SK-N-SH (cell line): ENCODE measurements at regions not wholly inside any gene's neighbourhood (a gene's known extent, or its start where the extent isn't known, plus 50 kb on each side); places are given as distances from the start of the nearest gene placed in this dataset.

ENCODE experiments used
- CTCF ChIA-PET: fragments of 300-600, 350-600 bp; formaldehyde crosslinking; extraction: SDS; loops from one replicate; lab custom pipeline; 2021; lab: Yijun Ruan, JAX
- POLR2A ChIA-PET: fragments of 350-600 bp; sonication (Branson Sonifier 250); formaldehyde crosslinking; extraction: SDS; loops from one replicate; lab custom pipeline; 2020; ENCODE audit warnings: antibody characterized with exemption, inconsistent platforms; lab: Yijun Ruan, JAX
- DNase-seq: peaks from one replicate; pipeline ENCODE4 v3.0.0; 2012
- H2AFZ ChIP-seq: fragments of 200-600 bp; sonication (generic); 2 replicates; pipeline ENCODE4 v1.8.1; 2016; ENCODE audit warnings: antibody characterized with exemption, mild to moderate bottlenecking, low read depth
- H3F3A ChIP-seq: fragments of 200-600 bp; sonication (generic); replicated peaks from 2 replicates; pipeline ENCODE3; 2016; ENCODE audit warnings: antibody characterized with exemption, mild to moderate bottlenecking; ENCODE audit not compliant: insufficient read depth
- H3K27ac ChIP-seq, 2 experiments: fragments of 200-500 bp in 1 of 2; fragments of 200-600 bp in 1 of 2; sonication (Bioruptor generic) in 1 of 2; sonication (generic), shearing (Covaris generic) in 1 of 2; 2 replicates each; pipeline versions ENCODE4 v1.5.1 to v1.6.1; 2014 to 2016; ENCODE audit warnings: low read depth in 2 of 2, inconsistent platforms in 1 of 2, low read length in 1 of 2, mild to moderate bottlenecking in 1 of 2, mixed read lengths in 1 of 2
- H3K27me3 ChIP-seq: fragments of 200-600 bp; sonication (generic), shearing (Covaris generic); 2 replicates; pipeline ENCODE4 v1.6.1; 2016; ENCODE audit warnings: mixed run types; ENCODE audit not compliant: insufficient read depth
- H3K36me3 ChIP-seq, 2 experiments: fragments of 200-500 bp in 1 of 2; fragments of 200-600 bp in 1 of 2; sonication (Bioruptor generic) in 1 of 2; sonication (generic) in 1 of 2; replicated peaks in 1 of 2; 2 replicates each; pipeline versions ENCODE3 to v1.5.1; 2014 to 2016; ENCODE audit warnings: low read length in 1 of 2, mild to moderate bottlenecking in 1 of 2; ENCODE audit not compliant: insufficient read depth in 2 of 2, control insufficient read depth in 1 of 2
- H3K4me1 ChIP-seq, 2 experiments: fragments of 200-500 bp in 1 of 2; fragments of 200-600 bp in 1 of 2; sonication (Bioruptor generic) in 1 of 2; sonication (generic), shearing (Covaris generic) in 1 of 2; 2 replicates each; pipeline versions ENCODE4 v1.5.1 to v1.6.1; 2014 to 2016; ENCODE audit warnings: low read depth in 1 of 2, low read length in 1 of 2, mixed run types in 1 of 2; ENCODE audit not compliant: insufficient read depth in 2 of 2, control insufficient read depth in 1 of 2
- H3K4me2 ChIP-seq: fragments of 200-600 bp; sonication (generic), shearing (Covaris generic); 2 replicates; pipeline ENCODE4 v1.6.1; 2017; ENCODE audit warnings: mixed run types
- H3K4me3 ChIP-seq, 2 experiments: fragments of 200-500 bp in 1 of 2; fragments of 200-600 bp in 1 of 2; sonication (Bioruptor generic) in 1 of 2; sonication (generic), shearing (Covaris generic) in 1 of 2; 2 replicates each; pipeline versions ENCODE4 v1.5.1 to v1.8.1; 2014 to 2016; ENCODE audit warnings: low read depth in 2 of 2, inconsistent platforms in 1 of 2, low read length in 1 of 2, mild to moderate bottlenecking in 1 of 2, mixed read lengths in 1 of 2, moderate library complexity in 1 of 2
- H3K79me2 ChIP-seq: fragments of 200-600 bp; sonication (generic); 2 replicates; pipeline ENCODE4 v1.8.1; 2017; ENCODE audit warnings: mild to moderate bottlenecking; ENCODE audit not compliant: insufficient read depth
- H3K9ac ChIP-seq: fragments of 200-600 bp; sonication (generic); 2 replicates; pipeline ENCODE4 v1.6.1; 2017; ENCODE audit warnings: mixed run types
- H3K9me2 ChIP-seq: fragments of 200-600 bp; sonication (generic); 2 replicates; pipeline ENCODE4 v1.6.1; 2017; ENCODE audit warnings: mixed run types
- H3K9me3 ChIP-seq: fragments of 200-600 bp; sonication (generic); 2 replicates; pipeline ENCODE4 v1.6.1; 2017; ENCODE audit warnings: mixed run types, mild to moderate bottlenecking, moderate library complexity
- H4K20me1 ChIP-seq: fragments of 200-600 bp; sonication (generic); 2 replicates; pipeline ENCODE4 v1.6.1; 2017; ENCODE audit warnings: mild to moderate bottlenecking, mixed run types; ENCODE audit not compliant: insufficient read depth
- CTCF ChIP-seq: fragments of 200-600 bp; sonication (generic); IDR thresholded peaks from 2 replicates; pipeline ENCODE4 v1.6.1; 2017; ENCODE audit warnings: antibody characterized with exemption, mild to moderate bottlenecking, moderate library complexity
- EP300 ChIP-seq, 2 experiments: IDR thresholded peaks; 2 replicates each; pipeline versions ENCODE4 v1.4.0 to v1.6.1; 2012; ENCODE audit warnings: borderline replicate concordance in 1 of 2, low read depth in 1 of 2, low read length in 1 of 2
- EZH2phosphoT487 ChIP-seq: fragments of 200-600 bp; sonication (generic); IDR thresholded peaks from 2 replicates; pipeline ENCODE4 v1.6.1; 2017; ENCODE audit warnings: low read depth, mixed run types, mild to moderate bottlenecking, antibody characterized with exemption, moderate library complexity, borderline replicate concordance
- IRF3 ChIP-seq: fragments of 150-350 bp; IDR thresholded peaks from 2 replicates; pipeline ENCODE4 v1.6.1; 2016; ENCODE audit warnings: mild to moderate bottlenecking, low read depth, low read length
- NRF1 ChIP-seq: IDR thresholded peaks from 2 replicates; pipeline ENCODE4 v1.6.1; 2012; ENCODE audit warnings: low read depth, mild to moderate bottlenecking, low read length
- POLR2AphosphoS5 ChIP-seq: IDR thresholded peaks from 2 replicates; pipeline ENCODE4 v1.6.1; 2012; ENCODE audit warnings: low read depth, low read length
- RAD21 ChIP-seq: IDR thresholded peaks from 2 replicates; pipeline ENCODE4 v1.6.1; 2012; ENCODE audit warnings: mild to moderate bottlenecking, low read length
- RFX5 ChIP-seq: IDR thresholded peaks from 2 replicates; pipeline ENCODE4 v1.6.1; 2012; ENCODE audit warnings: mild to moderate bottlenecking, improper control_type of control experiment, low read length
- SIN3A ChIP-seq: IDR thresholded peaks from 2 replicates; pipeline ENCODE4 v1.6.1; 2012; ENCODE audit warnings: low read depth, mild to moderate bottlenecking, low read length, moderate library complexity, borderline replicate concordance
- SMC3 ChIP-seq: IDR thresholded peaks from 2 replicates; pipeline ENCODE4 v1.6.1; 2012; ENCODE audit warnings: low read depth, low read length, improper control_type of control experiment
- TEAD4 ChIP-seq: IDR thresholded peaks from 2 replicates; pipeline ENCODE4 v1.4.0; 2012; ENCODE audit warnings: mild to moderate bottlenecking, borderline replicate concordance; ENCODE audit not compliant: insufficient read depth
- WGBS: methylation state at CpG from one replicate; pipeline ENCODE4 v1.1.6; 2017; ENCODE audit warnings: low lambda C conversion rate; 5-methylcytosine and 5-hydroxymethylcytosine counted together
- TF ChIP-seq, protein P1 (sequence below): fragments of 150-350 bp; IDR thresholded peaks from 2 replicates; pipeline ENCODE4 v1.6.1; 2017; ENCODE audit warnings: antibody characterized with exemption, low read length, low read depth, borderline replicate concordance
- TF ChIP-seq, protein P2 (sequence below): IDR thresholded peaks from 2 replicates; pipeline ENCODE4 v1.4.0; 2012; ENCODE audit warnings: low read depth, borderline replicate concordance
- TF ChIP-seq, protein P3 (sequence below): IDR thresholded peaks from 2 replicates; pipeline ENCODE4 v1.6.1; 2012; ENCODE audit warnings: mild to moderate bottlenecking, low read depth, low read length, moderate library complexity

DNA sequence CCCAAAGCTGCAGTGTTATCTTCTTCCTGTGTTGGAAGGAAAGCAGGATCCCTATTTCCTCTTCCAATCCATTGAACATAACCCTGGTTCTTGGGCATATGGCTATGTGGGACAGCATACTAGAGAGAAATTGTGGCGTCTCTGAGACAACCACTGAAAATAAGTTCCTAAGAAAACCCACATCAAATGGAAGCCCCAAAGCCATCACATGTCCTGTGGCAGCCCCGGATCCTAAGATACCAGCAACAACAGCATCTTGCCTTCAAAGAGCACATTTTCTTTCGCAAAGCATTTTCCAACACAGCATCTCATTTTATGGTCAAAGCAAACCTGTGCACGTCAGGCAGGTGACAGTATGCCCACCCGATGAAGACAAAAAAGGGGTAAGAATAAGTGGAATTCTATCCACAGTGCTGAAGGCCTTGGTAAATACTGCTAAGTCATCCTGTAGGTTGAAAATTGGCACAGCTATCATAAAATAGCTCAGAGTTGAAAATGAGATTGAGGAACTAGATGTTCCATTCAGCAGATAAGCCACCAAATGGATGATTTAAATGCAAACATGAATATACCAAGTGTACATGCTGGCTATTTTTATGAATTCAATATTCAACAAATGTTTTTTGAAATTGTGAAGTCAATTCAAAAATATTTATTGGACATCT is 232.2 kb downstream of the DLEU7 start (continued):
- no peak for TF ChIP-seq CTCF
- TF ChIP-seq, protein P1, sequence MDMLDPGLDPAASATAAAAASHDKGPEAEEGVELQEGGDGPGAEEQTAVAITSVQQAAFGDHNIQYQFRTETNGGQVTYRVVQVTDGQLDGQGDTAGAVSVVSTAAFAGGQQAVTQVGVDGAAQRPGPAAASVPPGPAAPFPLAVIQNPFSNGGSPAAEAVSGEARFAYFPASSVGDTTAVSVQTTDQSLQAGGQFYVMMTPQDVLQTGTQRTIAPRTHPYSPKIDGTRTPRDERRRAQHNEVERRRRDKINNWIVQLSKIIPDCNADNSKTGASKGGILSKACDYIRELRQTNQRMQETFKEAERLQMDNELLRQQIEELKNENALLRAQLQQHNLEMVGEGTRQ, result no peak

GRCh38 chr13:50612717-50613116 is 230.8 kb downstream of the DLEU7 start:
- H3K27me3 ChIP-seq, result no peaks in the 10 kb centered on the region
- H3K36me3 ChIP-seq, result no peaks in the 10 kb centered on the region
- H3K9ac ChIP-seq, result no peak overlapping the region
- H3K4me3 ChIP-seq, result no peak overlapping the region
- no peak overlapping the region for H3K27ac ChIP-seq
- H3F3A ChIP-seq, result peaks cover 17% of the 10 kb centered on the region
- POLR2A ChIA-PET, result no interaction called here
- H3K9me3 ChIP-seq, result no peaks in the 10 kb centered on the region
- peaks cover 3 to 9% of the 10 kb centered on the region in 2 experiments; a peak in 2 of 4 replicates for H3K4me1 ChIP-seq
- DNase-seq, result no peak
- no peak overlapping the region for H2AFZ ChIP-seq
- CTCF ChIA-PET, result no interaction called here
- H3K79me2 ChIP-seq, result no peaks in the 10 kb centered on the region
- 57% methylated on average over 3 of the region's 3 CpGs for WGBS
- no peaks in the 10 kb centered on the region for H4K20me1 ChIP-seq
- no peaks in the 10 kb centered on the region for H3K9me2 ChIP-seq
- TF ChIP-seq RAD21 (peak; percentile 21; the same call in 1 of the 2 replicates), SIN3A (no peak), SMC3 (no peak)
- TF ChIP-seq, protein P2, sequence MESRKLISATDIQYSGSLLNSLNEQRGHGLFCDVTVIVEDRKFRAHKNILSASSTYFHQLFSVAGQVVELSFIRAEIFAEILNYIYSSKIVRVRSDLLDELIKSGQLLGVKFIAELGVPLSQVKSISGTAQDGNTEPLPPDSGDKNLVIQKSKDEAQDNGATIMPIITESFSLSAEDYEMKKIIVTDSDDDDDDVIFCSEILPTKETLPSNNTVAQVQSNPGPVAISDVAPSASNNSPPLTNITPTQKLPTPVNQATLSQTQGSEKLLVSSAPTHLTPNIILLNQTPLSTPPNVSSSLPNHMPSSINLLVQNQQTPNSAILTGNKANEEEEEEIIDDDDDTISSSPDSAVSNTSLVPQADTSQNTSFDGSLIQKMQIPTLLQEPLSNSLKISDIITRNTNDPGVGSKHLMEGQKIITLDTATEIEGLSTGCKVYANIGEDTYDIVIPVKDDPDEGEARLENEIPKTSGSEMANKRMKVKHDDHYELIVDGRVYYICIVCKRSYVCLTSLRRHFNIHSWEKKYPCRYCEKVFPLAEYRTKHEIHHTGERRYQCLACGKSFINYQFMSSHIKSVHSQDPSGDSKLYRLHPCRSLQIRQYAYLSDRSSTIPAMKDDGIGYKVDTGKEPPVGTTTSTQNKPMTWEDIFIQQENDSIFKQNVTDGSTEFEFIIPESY, result no peak
- no peak overlapping the region for H3K4me2 ChIP-seq

GRCh38 chr13:50613356-50613831 is 230.1 kb downstream of the DLEU7 start:
- Histone ChIP-seq H3K27ac (no peak overlapping the region), H3K9me3 (no peaks in the 10 kb centered on the region), H3K4me3 (no peak overlapping the region), H3K9ac (no peak overlapping the region), H3K79me2 (no peaks in the 10 kb centered on the region), H3K9me2 (no peaks in the 10 kb centered on the region), H4K20me1 (no peaks in the 10 kb centered on the region), H3K4me1 (peaks cover 3 to 9% of the 10 kb centered on the region in 2 experiments; a peak in 3 of 4 replicates), H3K27me3 (no peaks in the 10 kb centered on the region), H3F3A (peaks cover 24% of the 10 kb centered on the region), H3K4me2 (no peak overlapping the region), H2AFZ (no peak overlapping the region), H3K36me3 (no peaks in the 10 kb centered on the region)
- no peak for DNase-seq
- ChIA-PET CTCF (interaction anchor here (1.0 kb wide), 1 partner anchor 15 kb away, joined by 3 read pairs; no protein-coding TSS in a partner anchor), POLR2A (no interaction called here)
- WGBS, result 92% methylated on average over 6 of the region's 6 CpGs
- TF ChIP-seq, protein P3, sequence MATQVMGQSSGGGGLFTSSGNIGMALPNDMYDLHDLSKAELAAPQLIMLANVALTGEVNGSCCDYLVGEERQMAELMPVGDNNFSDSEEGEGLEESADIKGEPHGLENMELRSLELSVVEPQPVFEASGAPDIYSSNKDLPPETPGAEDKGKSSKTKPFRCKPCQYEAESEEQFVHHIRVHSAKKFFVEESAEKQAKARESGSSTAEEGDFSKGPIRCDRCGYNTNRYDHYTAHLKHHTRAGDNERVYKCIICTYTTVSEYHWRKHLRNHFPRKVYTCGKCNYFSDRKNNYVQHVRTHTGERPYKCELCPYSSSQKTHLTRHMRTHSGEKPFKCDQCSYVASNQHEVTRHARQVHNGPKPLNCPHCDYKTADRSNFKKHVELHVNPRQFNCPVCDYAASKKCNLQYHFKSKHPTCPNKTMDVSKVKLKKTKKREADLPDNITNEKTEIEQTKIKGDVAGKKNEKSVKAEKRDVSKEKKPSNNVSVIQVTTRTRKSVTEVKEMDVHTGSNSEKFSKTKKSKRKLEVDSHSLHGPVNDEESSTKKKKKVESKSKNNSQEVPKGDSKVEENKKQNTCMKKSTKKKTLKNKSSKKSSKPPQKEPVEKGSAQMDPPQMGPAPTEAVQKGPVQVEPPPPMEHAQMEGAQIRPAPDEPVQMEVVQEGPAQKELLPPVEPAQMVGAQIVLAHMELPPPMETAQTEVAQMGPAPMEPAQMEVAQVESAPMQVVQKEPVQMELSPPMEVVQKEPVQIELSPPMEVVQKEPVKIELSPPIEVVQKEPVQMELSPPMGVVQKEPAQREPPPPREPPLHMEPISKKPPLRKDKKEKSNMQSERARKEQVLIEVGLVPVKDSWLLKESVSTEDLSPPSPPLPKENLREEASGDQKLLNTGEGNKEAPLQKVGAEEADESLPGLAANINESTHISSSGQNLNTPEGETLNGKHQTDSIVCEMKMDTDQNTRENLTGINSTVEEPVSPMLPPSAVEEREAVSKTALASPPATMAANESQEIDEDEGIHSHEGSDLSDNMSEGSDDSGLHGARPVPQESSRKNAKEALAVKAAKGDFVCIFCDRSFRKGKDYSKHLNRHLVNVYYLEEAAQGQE, result no peak
- TF ChIP-seq RAD21 (no peak), RFX5 (no peak), POLR2AphosphoS5 (no peak), IRF3 (no peak), EP300 (IDR thresholded peaks at IDR 0.05; ENCODE audit: borderline replicate concordance in 1 of 2, low read depth in 1 of 2, low read length in 1 of 2) (no peak), TEAD4 (no peak), NRF1 (no peak), EZH2phosphoT487 (no peak)
